ENCODE measurements at regions not wholly inside any gene's neighbourhood (a gene's known extent, or its start where the extent isn't known, plus 50 kb on each side); places are given as distances from the start of the nearest gene placed in this dataset.

GRCh38 chr3:165635791-165636683 lies 201.2 kb downstream of the BCHE start:
- Histone ChIP-seq H3K4me3 (ENCODE audit: low read length) (no peak overlapping the region), H3K27ac (ENCODE audit: low read depth, low read length) (no peak overlapping the region), H3K36me3 (ENCODE audit: control insufficient read depth, insufficient read depth, low read length) (no peaks in the 10 kb centered on the region), H3K9ac (ENCODE audit: extremely low read depth, low read length, poor library complexity, severe bottlenecking) (no peak overlapping the region), H3K4me1 (ENCODE audit: control insufficient read depth, insufficient read depth, low read length) (no peaks in the 10 kb centered on the region), H3K27me3 (ENCODE audit: control insufficient read depth, insufficient read depth, low read length, poor library complexity, severe bottlenecking) (no peaks in the 10 kb centered on the region), H3K9me3 (ENCODE audit: control insufficient read depth, low read length) (no peaks in the 10 kb centered on the region)
- H3K27ac Mint-ChIP-seq = no peak overlapping the region
- TF ChIP-seq, protein P1, sequence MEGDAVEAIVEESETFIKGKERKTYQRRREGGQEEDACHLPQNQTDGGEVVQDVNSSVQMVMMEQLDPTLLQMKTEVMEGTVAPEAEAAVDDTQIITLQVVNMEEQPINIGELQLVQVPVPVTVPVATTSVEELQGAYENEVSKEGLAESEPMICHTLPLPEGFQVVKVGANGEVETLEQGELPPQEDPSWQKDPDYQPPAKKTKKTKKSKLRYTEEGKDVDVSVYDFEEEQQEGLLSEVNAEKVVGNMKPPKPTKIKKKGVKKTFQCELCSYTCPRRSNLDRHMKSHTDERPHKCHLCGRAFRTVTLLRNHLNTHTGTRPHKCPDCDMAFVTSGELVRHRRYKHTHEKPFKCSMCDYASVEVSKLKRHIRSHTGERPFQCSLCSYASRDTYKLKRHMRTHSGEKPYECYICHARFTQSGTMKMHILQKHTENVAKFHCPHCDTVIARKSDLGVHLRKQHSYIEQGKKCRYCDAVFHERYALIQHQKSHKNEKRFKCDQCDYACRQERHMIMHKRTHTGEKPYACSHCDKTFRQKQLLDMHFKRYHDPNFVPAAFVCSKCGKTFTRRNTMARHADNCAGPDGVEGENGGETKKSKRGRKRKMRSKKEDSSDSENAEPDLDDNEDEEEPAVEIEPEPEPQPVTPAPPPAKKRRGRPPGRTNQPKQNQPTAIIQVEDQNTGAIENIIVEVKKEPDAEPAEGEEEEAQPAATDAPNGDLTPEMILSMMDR (conservative IDR thresholded peaks at IDR 0.05) = no peak
- H3K4me3 Mint-ChIP-seq = no peak overlapping the region
- H3K9me3 Mint-ChIP-seq = peaks cover 9% of the 10 kb centered on the region
- no peaks in the 10 kb centered on the region for H3K36me3 Mint-ChIP-seq (ENCODE audit: low read depth)
- no peaks in the 10 kb centered on the region for H3K4me1 Mint-ChIP-seq
- DNase-seq = no peak
- WGBS, 2 experiments (ENCODE audit: insufficient coverage in 1 of 2, insufficient read length in 1 of 2) = 93 to 96% methylated on average over 4 to 5 of the region's 5 CpGs
- no peaks in the 10 kb centered on the region for H3K27me3 Mint-ChIP-seq (ENCODE audit: insufficient read depth)

GRCh38 chr3:165624761-165625160 lies 212.5 kb downstream of the BCHE start:
- 69 to 74% methylated on average over 2 to 3 of the region's 3 CpGs for WGBS, 2 experiments (ENCODE audit: insufficient coverage in 1 of 2, insufficient read length in 1 of 2)
- Mint-ChIP-seq H3K27me3 (ENCODE audit: insufficient read depth) (no peaks in the 10 kb centered on the region), H3K27ac (no peak overlapping the region), H3K9me3 (peaks cover 25% of the 10 kb centered on the region), H3K4me3 (no peak overlapping the region), H3K4me1 (peaks cover 11% of the 10 kb centered on the region), H3K36me3 (ENCODE audit: low read depth) (no peaks in the 10 kb centered on the region)
- H3K4me1 ChIP-seq (ENCODE audit: control insufficient read depth, insufficient read depth, low read length) = peaks cover 10% of the 10 kb centered on the region
- DNase-seq = no peak
- H3K27ac ChIP-seq (ENCODE audit: low read depth, low read length) = no peak overlapping the region
- H3K4me3 ChIP-seq (ENCODE audit: low read length) = no peak overlapping the region
- TF ChIP-seq, protein P1 (conservative IDR thresholded peaks at IDR 0.05) = peak; percentile 64
- H3K36me3 ChIP-seq (ENCODE audit: control insufficient read depth, insufficient read depth, low read length) = no peaks in the 10 kb centered on the region
- H3K9ac ChIP-seq (ENCODE audit: extremely low read depth, low read length, poor library complexity, severe bottlenecking) = no peak overlapping the region
- no peaks in the 10 kb centered on the region for H3K27me3 ChIP-seq (ENCODE audit: control insufficient read depth, insufficient read depth, low read length, poor library complexity, severe bottlenecking)
- H3K9me3 ChIP-seq (ENCODE audit: control insufficient read depth, low read length) = peaks cover 41% of the 10 kb centered on the region

DNA sequence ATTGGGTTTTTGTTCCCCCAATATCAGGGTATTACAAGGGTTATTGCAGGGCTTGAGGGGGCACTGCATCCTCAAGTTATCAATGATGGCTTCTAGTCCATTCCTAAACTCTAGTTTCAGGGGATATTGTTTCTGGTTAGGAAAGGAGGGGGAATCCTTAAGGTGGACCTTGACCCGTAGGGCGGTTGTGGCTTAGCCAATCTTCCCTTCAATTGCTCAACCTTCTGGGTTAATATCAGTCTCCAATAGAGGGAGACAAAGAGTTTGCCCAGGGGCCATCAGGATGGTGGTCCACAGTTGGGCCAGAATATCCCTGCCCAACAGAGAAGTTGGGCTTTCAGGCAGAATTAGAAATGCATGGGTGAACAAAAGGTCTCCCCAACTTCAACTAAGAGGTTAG lies 214.9 kb downstream of the BCHE start:
- TF ChIP-seq, protein P1 (conservative IDR thresholded peaks at IDR 0.05) = peak; percentile 29
- H3K9ac ChIP-seq (ENCODE audit: extremely low read depth, low read length, poor library complexity, severe bottlenecking) = no peak overlapping the region
- H3K9me3 ChIP-seq (ENCODE audit: control insufficient read depth, low read length) = peaks cover 22% of the 10 kb centered on the region
- Mint-ChIP-seq H3K4me3 (no peak overlapping the region), H3K27ac (no peak overlapping the region), H3K27me3 (ENCODE audit: insufficient read depth) (no peaks in the 10 kb centered on the region), H3K36me3 (ENCODE audit: low read depth) (no peaks in the 10 kb centered on the region), H3K9me3 (peaks cover 17% of the 10 kb centered on the region), H3K4me1 (peaks cover 16% of the 10 kb centered on the region)
- no peaks in the 10 kb centered on the region for H3K36me3 ChIP-seq (ENCODE audit: control insufficient read depth, insufficient read depth, low read length)
- 92% methylated on average over 2 of the region's 2 CpGs; no CpG with 5 or more reads in 1 of the 2 experiments for WGBS, 2 experiments (ENCODE audit: insufficient coverage in 1 of 2, insufficient read length in 1 of 2)
- DNase-seq = no peak
- peaks cover 10% of the 10 kb centered on the region for H3K4me1 ChIP-seq (ENCODE audit: control insufficient read depth, insufficient read depth, low read length)
- no peak overlapping the region for H3K4me3 ChIP-seq (ENCODE audit: low read length)
- H3K27ac ChIP-seq (ENCODE audit: low read depth, low read length) = no peak overlapping the region
- H3K27me3 ChIP-seq (ENCODE audit: control insufficient read depth, insufficient read depth, low read length, poor library complexity, severe bottlenecking) = no peaks in the 10 kb centered on the region
